Tibial artery (tissue), 4 donors: ENCODE measurements at regions not wholly inside any gene's neighbourhood (a gene's known extent, or its start where the extent isn't known, plus 50 kb on each side); places are given as distances from the start of the nearest gene placed in this dataset.

Source experiments
- DNase-seq, 2 donors: peaks; one replicate each; pipeline ENCODE4 v3.0.0-alpha.2; 2019
- H3K27ac ChIP-seq, 2 donors: fragments of 200-600 bp; sonication (generic) in 1 of 2; 1 replicate in 1 of 2; 2 replicates in 1 of 2; pipeline ENCODE4 v1.5.1; 2018 to 2019; ENCODE audit warnings: mild to moderate bottlenecking in 1 of 2
- H3K27me3 ChIP-seq, 2 donors: fragments of 200-600 bp; sonication (generic) in 1 of 2; one replicate each; pipeline versions ENCODE4 v1.5.1 to v1.6.0; 2016 to 2019
- H3K36me3 ChIP-seq, 3 donors: fragments of 200-600 bp; sonication (generic) in 2 of 3; one replicate each; pipeline ENCODE4 v1.5.1; 2016 to 2019; ENCODE audit warnings: mild to moderate bottlenecking in 2 of 3
- H3K4me1 ChIP-seq, 4 donors: fragments of 200-600 bp; sonication (generic) in 2 of 4; 1 replicate in 3 of 4; 2 replicates in 1 of 4; pipeline ENCODE4 v1.5.1; 2016 to 2019
- H3K4me3 ChIP-seq, 2 donors: fragments of 200-600 bp; sonication (generic) in 1 of 2; 1 replicate in 1 of 2; 2 replicates in 1 of 2; pipeline ENCODE4 v1.5.1; 2018 to 2019; ENCODE audit warnings: mild to moderate bottlenecking in 2 of 2
- H3K9me3 ChIP-seq, 3 donors: fragments of 200-600 bp; sonication (generic) in 1 of 3; one replicate each; pipeline ENCODE4 v1.5.1; 2016 to 2019
- intact Hi-C: fragments of 100-400 bp; cut with DNase I; formaldehyde crosslinking; loops from one replicate; pipeline ENCODE4 v1.15.0; 2023; ENCODE audit warnings: low total_unique reads
- TF ChIP-seq, protein P1 (sequence below), 2 experiments: fragments of 200-600 bp in 1 of 2; fragments of 450-650 bp in 1 of 2; IDR thresholded peaks; one replicate each; pipeline ENCODE4 v1.5.1; 2017 to 2019; ENCODE audit warnings: antibody characterized with exemption in 2 of 2, mild to moderate bottlenecking in 1 of 2, moderate library complexity in 1 of 2

DNA sequence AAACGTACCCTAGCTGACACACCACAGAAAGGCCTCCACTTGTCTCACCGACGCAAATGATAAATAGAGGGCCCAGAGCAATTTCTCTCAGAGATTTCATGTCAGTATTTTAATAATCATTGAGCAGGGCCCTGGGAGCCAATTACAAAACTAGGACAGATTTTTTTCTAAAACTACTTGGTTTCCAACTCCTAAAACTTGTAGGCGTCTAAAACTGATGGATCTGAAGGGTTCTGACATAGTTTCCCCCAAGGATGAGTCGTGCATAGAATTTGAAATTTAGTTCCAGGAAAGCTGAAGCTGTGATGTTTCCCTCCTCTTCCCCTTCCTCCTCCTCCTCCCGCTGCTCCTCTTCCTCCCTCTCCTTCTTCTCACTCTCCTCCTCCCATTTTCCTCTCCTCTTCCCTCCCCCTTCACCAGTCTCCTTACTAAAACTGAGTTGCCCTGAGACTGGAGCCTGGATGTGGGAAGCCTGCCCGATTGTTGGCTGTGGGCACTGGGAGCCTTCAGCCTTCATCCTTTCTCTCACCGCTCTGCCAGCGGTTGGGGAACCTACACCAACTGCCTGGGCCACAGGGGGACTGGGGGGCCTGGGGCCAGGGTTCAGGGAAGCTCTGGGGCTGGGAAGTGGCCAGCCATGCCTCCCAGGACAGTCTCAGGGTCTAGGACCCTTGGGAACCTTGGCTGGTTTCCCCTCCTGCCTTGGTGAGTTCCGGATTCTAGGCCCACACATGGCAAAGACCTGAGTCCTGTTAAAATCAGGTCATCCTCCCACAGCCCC, 73.9 kb upstream of the SLC6A11 start:
- Histone ChIP-seq H3K27me3 (peaks cover 0 to 58% of the 10 kb centered on the region in 2 donors), H3K36me3 (no peaks in the 10 kb centered on the region)
- intact Hi-C loops: no loop called here

DNA sequence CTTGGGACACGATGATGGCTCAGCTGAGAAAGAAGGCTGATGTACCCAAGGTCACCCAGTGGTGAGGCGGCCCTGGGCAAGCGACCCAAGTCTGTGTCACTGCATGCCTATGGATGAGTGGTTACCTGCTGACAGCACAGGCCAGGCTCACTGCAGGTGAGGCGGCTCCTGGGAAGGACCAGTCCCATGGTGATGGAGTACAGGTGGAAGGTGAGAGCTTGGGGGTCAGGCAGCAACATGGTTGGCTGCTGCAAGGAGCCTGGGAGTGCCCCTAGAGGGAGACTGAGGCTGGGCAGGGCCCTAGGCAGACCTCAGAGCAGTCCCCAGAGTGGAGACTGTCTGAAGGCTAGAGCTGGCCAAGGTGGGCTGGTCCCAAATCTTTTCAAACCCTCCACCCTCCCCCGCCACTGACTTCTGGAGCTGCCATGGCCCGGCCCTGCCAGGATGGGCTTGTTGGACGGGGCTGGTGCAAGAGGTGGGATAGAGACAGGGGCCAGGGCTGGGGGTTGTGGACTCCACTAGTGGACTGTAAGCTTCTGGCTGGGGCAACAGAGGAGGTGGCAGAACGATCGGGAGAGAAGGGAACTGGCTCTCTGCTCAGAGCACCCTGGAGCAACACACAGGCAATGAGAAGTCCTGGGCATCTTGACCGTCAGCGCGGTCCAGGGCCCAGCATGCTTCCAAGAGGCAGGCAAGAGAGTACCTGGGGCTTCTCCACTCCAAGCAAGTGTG, 72.5 kb upstream of the SLC6A11 start:
- intact Hi-C loops: no loop called here
- Histone ChIP-seq H3K27ac (no peak overlapping the region), H3K4me1 (peaks cover 0 to 4% (median 1%) of the 10 kb centered on the region in 4 donors), H3K4me3 (no peak overlapping the region), H3K9me3 (no peaks in the 10 kb centered on the region), H3K36me3 (no peaks in the 10 kb centered on the region), H3K27me3 (peaks cover 0 to 48% of the 10 kb centered on the region in 2 donors)
- DNase-seq: no peak
- TF ChIP-seq, protein P1, sequence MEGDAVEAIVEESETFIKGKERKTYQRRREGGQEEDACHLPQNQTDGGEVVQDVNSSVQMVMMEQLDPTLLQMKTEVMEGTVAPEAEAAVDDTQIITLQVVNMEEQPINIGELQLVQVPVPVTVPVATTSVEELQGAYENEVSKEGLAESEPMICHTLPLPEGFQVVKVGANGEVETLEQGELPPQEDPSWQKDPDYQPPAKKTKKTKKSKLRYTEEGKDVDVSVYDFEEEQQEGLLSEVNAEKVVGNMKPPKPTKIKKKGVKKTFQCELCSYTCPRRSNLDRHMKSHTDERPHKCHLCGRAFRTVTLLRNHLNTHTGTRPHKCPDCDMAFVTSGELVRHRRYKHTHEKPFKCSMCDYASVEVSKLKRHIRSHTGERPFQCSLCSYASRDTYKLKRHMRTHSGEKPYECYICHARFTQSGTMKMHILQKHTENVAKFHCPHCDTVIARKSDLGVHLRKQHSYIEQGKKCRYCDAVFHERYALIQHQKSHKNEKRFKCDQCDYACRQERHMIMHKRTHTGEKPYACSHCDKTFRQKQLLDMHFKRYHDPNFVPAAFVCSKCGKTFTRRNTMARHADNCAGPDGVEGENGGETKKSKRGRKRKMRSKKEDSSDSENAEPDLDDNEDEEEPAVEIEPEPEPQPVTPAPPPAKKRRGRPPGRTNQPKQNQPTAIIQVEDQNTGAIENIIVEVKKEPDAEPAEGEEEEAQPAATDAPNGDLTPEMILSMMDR (IDR thresholded peaks at IDR 0.05): no peak

More for the DNA sequence above, 73.9 kb upstream of the SLC6A11 start:
- DNase-seq: no peak
- Histone ChIP-seq H3K4me1 (peaks cover 0 to 7% (median 2%) of the 10 kb centered on the region in 4 donors), H3K27ac (no peak overlapping the region), H3K9me3 (no peaks in the 10 kb centered on the region), H3K4me3 (no peak overlapping the region)
- TF ChIP-seq, protein P1 (IDR thresholded peaks at IDR 0.05): no peak

DNA sequence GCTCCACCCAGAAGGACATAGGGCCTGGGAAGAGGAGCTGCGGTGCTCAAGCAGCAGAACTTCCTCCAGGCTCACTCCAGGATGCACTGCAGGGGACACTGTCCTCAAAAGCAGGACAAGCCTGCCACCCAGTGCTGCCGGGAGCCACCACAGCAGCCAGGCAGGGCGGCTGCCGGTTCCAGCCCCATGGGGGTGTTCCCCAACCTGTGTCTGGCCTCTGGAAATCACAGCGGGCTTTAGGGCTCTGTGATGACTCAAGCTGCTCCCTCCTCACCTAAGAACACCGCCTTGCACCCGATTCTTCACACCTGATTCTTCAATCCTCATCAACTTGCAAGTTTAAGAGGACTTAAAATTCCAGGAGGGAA, 71.9 kb upstream of the SLC6A11 start:
- TF ChIP-seq, protein P1 (IDR thresholded peaks at IDR 0.05): no peak
- no peaks in the 10 kb centered on the region for H3K36me3 ChIP-seq
- no peak overlapping the region for H3K4me3 ChIP-seq
- intact Hi-C loops: no loop called here
- H3K27me3 ChIP-seq: peaks cover 0 to 44% of the 10 kb centered on the region in 2 donors
- no peaks in the 10 kb centered on the region for H3K9me3 ChIP-seq
- no peaks in the 10 kb centered on the region for H3K4me1 ChIP-seq
- no peak for DNase-seq
- H3K27ac ChIP-seq: no peak overlapping the region

DNA sequence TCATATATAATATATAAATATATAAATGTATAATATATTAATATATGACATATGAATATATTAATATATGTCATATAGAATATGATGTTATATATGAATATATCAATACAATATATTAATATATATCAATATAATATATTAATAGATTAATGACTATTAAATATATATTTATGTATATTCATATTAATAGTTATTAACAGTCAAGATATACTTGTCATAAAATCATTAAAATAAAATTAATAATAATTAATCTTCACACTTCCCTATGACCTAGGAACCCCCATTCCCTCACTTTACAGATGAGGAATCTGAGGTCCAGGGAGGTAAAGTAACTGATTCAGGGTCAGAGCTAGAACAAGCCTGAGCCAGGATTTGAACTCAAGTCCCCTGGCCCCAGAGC, 70.6 kb upstream of the SLC6A11 start:
- peaks cover 0 to 36% of the 10 kb centered on the region in 2 donors for H3K27me3 ChIP-seq
- H3K27ac ChIP-seq: no peak overlapping the region
- H3K4me3 ChIP-seq: no peak overlapping the region
- H3K9me3 ChIP-seq: no peaks in the 10 kb centered on the region
- TF ChIP-seq, protein P1 (IDR thresholded peaks at IDR 0.05): no peak
- intact Hi-C loops: no loop called here
- H3K4me1 ChIP-seq: no peaks in the 10 kb centered on the region
- no peak for DNase-seq
- no peaks in the 10 kb centered on the region for H3K36me3 ChIP-seq

- Histone ChIP-seq H3K4me3 (no peak overlapping the region), H3K4me1 (no peaks in the 10 kb centered on the region), H3K27ac (no peak overlapping the region), H3K27me3 (peaks cover 0 to 31% of the 10 kb centered on the region in 2 donors), H3K9me3 (no peaks in the 10 kb centered on the region), H3K36me3 (no peaks in the 10 kb centered on the region)
- intact Hi-C loops: no loop called here
- TF ChIP-seq, protein P1 (IDR thresholded peaks at IDR 0.05): no peak
- no peak for DNase-seq
These were observed 70.0 kb upstream of the SLC6A11 start for GRCh38 chr3:10746001-10746400.
